ENCODE measurements at regions not wholly inside any gene's neighbourhood (a gene's known extent, or its start where the extent isn't known, plus 50 kb on each side); places are given as distances from the start of the nearest gene placed in this dataset.

DNA sequence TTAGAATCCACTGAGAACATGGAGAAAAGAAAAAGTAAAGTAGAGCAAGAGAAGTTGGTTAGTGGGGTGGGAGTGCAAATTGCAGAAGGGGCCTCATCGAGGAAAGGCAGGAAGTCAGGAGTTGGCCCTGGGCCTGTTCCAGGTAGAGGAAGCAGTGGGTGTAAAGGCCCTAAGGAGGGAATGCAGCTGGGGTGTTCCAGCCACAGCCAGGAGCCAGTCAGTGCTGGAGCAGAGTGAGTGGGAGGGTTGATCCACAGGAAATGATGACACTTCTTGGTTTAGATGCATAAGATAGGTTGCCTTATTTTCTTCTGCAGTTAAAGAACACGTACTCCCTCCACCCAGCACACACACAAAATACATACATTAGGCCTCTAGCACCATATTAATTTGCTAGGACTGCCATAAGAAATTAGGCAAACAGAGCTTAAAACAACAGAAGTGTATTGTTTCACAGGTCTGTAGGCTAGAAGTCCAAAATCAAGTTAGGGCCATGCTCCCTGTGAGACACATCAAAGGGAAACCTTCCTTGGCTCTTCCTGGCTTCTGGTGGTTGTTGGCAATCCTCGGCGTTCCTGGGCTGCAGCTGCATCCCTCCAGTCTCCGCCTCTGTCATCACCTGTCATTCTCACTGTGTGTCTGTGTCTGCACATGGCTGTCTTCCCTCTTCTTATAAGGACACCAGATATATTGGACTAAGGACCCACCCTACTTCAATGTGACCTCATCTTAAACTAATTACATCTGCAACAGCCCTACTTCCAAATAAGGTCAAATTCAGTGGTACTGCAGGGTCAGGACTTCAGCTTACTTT is 205.9 kb downstream of the AASDH start:
- TF ChIP-seq CTCF (IDR thresholded peaks at IDR 0.05; ENCODE audit: extremely low read depth, low read depth, low read length): no peak
- no peak overlapping the region for H3K4me3 ChIP-seq (ENCODE audit: insufficient read depth, low read length)
- H3K9me3 ChIP-seq (ENCODE audit: low read depth, low read length): no peaks in the 10 kb centered on the region
- no peak for DNase-seq (ENCODE audit: insufficient read length, low spot score, missing footprints)
- no peak overlapping the region for H2AFZ ChIP-seq (ENCODE audit: low read length)
- H3K79me2 ChIP-seq (ENCODE audit: insufficient read depth, low read length): no peaks in the 10 kb centered on the region
- no peaks in the 10 kb centered on the region for H4K20me1 ChIP-seq (ENCODE audit: insufficient read depth, low read length)
- no peak overlapping the region for H3K4me2 ChIP-seq (ENCODE audit: insufficient read depth, low read length)
- no peaks in the 10 kb centered on the region for H3K4me1 ChIP-seq (ENCODE audit: insufficient read depth, low read length)
- no peak overlapping the region for H3K27ac ChIP-seq (ENCODE audit: low read depth, low read length)
- no peaks in the 10 kb centered on the region for H3K36me3 ChIP-seq (ENCODE audit: insufficient read depth, low read length)
- no peaks in the 10 kb centered on the region for H3K27me3 ChIP-seq (ENCODE audit: insufficient read depth, low read length)

GRCh38 chr4:56169061-56169460 is 218.2 kb downstream of the AASDH start:
- Histone ChIP-seq H3K9me3 (ENCODE audit: low read depth, low read length) (no peaks in the 10 kb centered on the region), H3K4me1 (ENCODE audit: insufficient read depth, low read length) (no peaks in the 10 kb centered on the region), H3K4me3 (ENCODE audit: insufficient read depth, low read length) (no peak overlapping the region), H3K4me2 (ENCODE audit: insufficient read depth, low read length) (no peak overlapping the region), H3K27ac (ENCODE audit: low read depth, low read length) (no peak overlapping the region), H4K20me1 (ENCODE audit: insufficient read depth, low read length) (no peaks in the 10 kb centered on the region), H3K79me2 (ENCODE audit: insufficient read depth, low read length) (no peaks in the 10 kb centered on the region), H3K36me3 (ENCODE audit: insufficient read depth, low read length) (no peaks in the 10 kb centered on the region), H3K27me3 (ENCODE audit: insufficient read depth, low read length) (no peaks in the 10 kb centered on the region), H2AFZ (ENCODE audit: low read length) (no peak overlapping the region)
- DNase-seq (ENCODE audit: insufficient read length, low spot score, missing footprints): no peak
- TF ChIP-seq CTCF (IDR thresholded peaks at IDR 0.05; ENCODE audit: extremely low read depth, low read depth, low read length): no peak

- Histone ChIP-seq H3K4me2 (ENCODE audit: insufficient read depth, low read length) (no peak overlapping the region), H3K27ac (ENCODE audit: low read depth, low read length) (no peak overlapping the region), H2AFZ (ENCODE audit: low read length) (no peak overlapping the region), H3K4me3 (ENCODE audit: insufficient read depth, low read length) (no peak overlapping the region), H3K79me2 (ENCODE audit: insufficient read depth, low read length) (no peaks in the 10 kb centered on the region), H3K27me3 (ENCODE audit: insufficient read depth, low read length) (no peaks in the 10 kb centered on the region), H4K20me1 (ENCODE audit: insufficient read depth, low read length) (no peaks in the 10 kb centered on the region), H3K9me3 (ENCODE audit: low read depth, low read length) (no peaks in the 10 kb centered on the region), H3K4me1 (ENCODE audit: insufficient read depth, low read length) (no peaks in the 10 kb centered on the region), H3K36me3 (ENCODE audit: insufficient read depth, low read length) (no peaks in the 10 kb centered on the region)
- no peak for TF ChIP-seq CTCF (IDR thresholded peaks at IDR 0.05; ENCODE audit: extremely low read depth, low read depth, low read length)
- DNase-seq (ENCODE audit: insufficient read length, low spot score, missing footprints): no peak
Measured at GRCh38 chr4:56164907-56165306, 216.2 kb downstream of the CEP135 start.

GRCh38 chr4:56160636-56161035 is 211.9 kb downstream of the CEP135 start:
- H3K27me3 ChIP-seq (ENCODE audit: insufficient read depth, low read length): no peaks in the 10 kb centered on the region
- DNase-seq (ENCODE audit: insufficient read length, low spot score, missing footprints): no peak
- H4K20me1 ChIP-seq (ENCODE audit: insufficient read depth, low read length): no peaks in the 10 kb centered on the region
- no peaks in the 10 kb centered on the region for H3K79me2 ChIP-seq (ENCODE audit: insufficient read depth, low read length)
- H3K4me2 ChIP-seq (ENCODE audit: insufficient read depth, low read length): no peak overlapping the region
- no peak for TF ChIP-seq CTCF (IDR thresholded peaks at IDR 0.05; ENCODE audit: extremely low read depth, low read depth, low read length)
- H3K9me3 ChIP-seq (ENCODE audit: low read depth, low read length): no peaks in the 10 kb centered on the region
- no peaks in the 10 kb centered on the region for H3K36me3 ChIP-seq (ENCODE audit: insufficient read depth, low read length)
- H3K4me1 ChIP-seq (ENCODE audit: insufficient read depth, low read length): no peaks in the 10 kb centered on the region
- no peak overlapping the region for H2AFZ ChIP-seq (ENCODE audit: low read length)
- H3K4me3 ChIP-seq (ENCODE audit: insufficient read depth, low read length): no peak overlapping the region
- H3K27ac ChIP-seq (ENCODE audit: low read depth, low read length): no peak overlapping the region
